CD4-positive, alpha-beta T cell treated with Interferon gamma for 1 hour (primary cell): ENCODE measurements at regions not wholly inside any gene's neighbourhood (a gene's known extent, or its start where the extent isn't known, plus 50 kb on each side); places are given as distances from the start of the nearest gene placed in this dataset.
"Not testable (repeated sequence)": the region's sequence is repeated elsewhere in the genome, so short reads cannot be mapped to it uniquely, and the experiment has no call there.

ENCODE experiments used
- DNase-seq: peaks from one replicate; pipeline ENCODE4 v3.0.0-alpha.2; 2020

GRCh38 chr1:29427614-29428279, 191.4 kb downstream of the PTPRU start:
- DNase-seq, result no peak

- no peak for DNase-seq
Observed at GRCh38 chr1:29426701-29427279, 190.5 kb downstream of the PTPRU start.

- DNase-seq, result no peak
Observed at GRCh38 chr1:29425631-29426030, 189.3 kb downstream of the PTPRU start.

GRCh38 chr1:29424266-29424665, 187.9 kb downstream of the PTPRU start:
- no peak for DNase-seq

- DNase-seq, result no peak
Observed at GRCh38 chr1:29420202-29420601, 183.9 kb downstream of the PTPRU start.

- no peak for DNase-seq
Observed at GRCh38 chr1:29417971-29418370, 181.6 kb downstream of the PTPRU start.

GRCh38 chr1:29417147-29417858, 181.0 kb downstream of the PTPRU start:
- DNase-seq, result no peak

- DNase-seq, result no peak
Observed at GRCh38 chr1:29416267-29417146, 180.2 kb downstream of the PTPRU start.

- DNase-seq, result no peak
Observed at GRCh38 chr1:29415861-29416260, 179.5 kb downstream of the PTPRU start.

GRCh38 chr1:29415156-29415830, 179.0 kb downstream of the PTPRU start:
- DNase-seq, result no peak

GRCh38 chr1:29414086-29414485, 177.8 kb downstream of the PTPRU start:
- DNase-seq, result no peak

- DNase-seq, result no peak
Observed at GRCh38 chr1:29413661-29414060, 177.3 kb downstream of the PTPRU start.

- DNase-seq, result no peak
Observed at GRCh38 chr1:29412591-29412990, 176.3 kb downstream of the PTPRU start.

GRCh38 chr1:29410476-29410875, 174.2 kb downstream of the PTPRU start:
- DNase-seq, result no peak

GRCh38 chr1:29409616-29410015, 173.3 kb downstream of the PTPRU start:
- no peak for DNase-seq

- no peak for DNase-seq
Observed at GRCh38 chr1:29408831-29409605, 172.7 kb downstream of the PTPRU start.

- DNase-seq, result no peak
Observed at GRCh38 chr1:29406814-29407213, 170.5 kb downstream of the PTPRU start.

GRCh38 chr1:29400203-29400602, 163.9 kb downstream of the PTPRU start:
- not testable (repeated sequence) for DNase-seq

- DNase-seq, result no peak
Observed at GRCh38 chr1:29399465-29399864, 163.1 kb downstream of the PTPRU start.

GRCh38 chr1:29398431-29398830, 162.1 kb downstream of the PTPRU start:
- no peak for DNase-seq

- DNase-seq, result no peak
Observed at GRCh38 chr1:29397981-29398380, 161.7 kb downstream of the PTPRU start.

GRCh38 chr1:29397256-29397590, 160.9 kb downstream of the PTPRU start:
- DNase-seq, result no peak
